Activated CD8-positive, alpha-beta T cell treated with anti-CD3 and anti-CD28 coated beads, Interleukin-2, amount 10 ng/mL, durations not matched to agents 7 days and 5 days (primary cell): ENCODE measurements at regions not wholly inside any gene's neighbourhood (a gene's known extent, or its start where the extent isn't known, plus 50 kb on each side); places are given as distances from the start of the nearest gene placed in this dataset.

Experiments used
- ATAC-seq: fragments of 150-1000 bp; cut with Tn5 transposase; one replicate; pipeline ENCODE4 v1.10.0; 2021; ENCODE audit warnings: moderate library complexity
- CTCF ChIA-PET: fragments of 350-600 bp; sonication (Branson Sonifier 250); formaldehyde crosslinking; loops from one replicate; lab custom pipeline; 2021; ENCODE audit warnings: antibody characterized with exemption; lab: Charles Lee
- POLR2A ChIA-PET: fragments of 350-600 bp; sonication (Branson Sonifier 250); formaldehyde crosslinking; loops from one replicate; lab custom pipeline; 2021; ENCODE audit warnings: antibody characterized with exemption; lab: Charles Lee
- DNase-seq: peaks from one replicate; pipeline ENCODE4 v3.0.0-alpha.2; 2020
- H3K27ac Mint-ChIP-seq: one replicate; pipeline ENCODE4 v1.8.0; 2021; ENCODE audit warnings: mild to moderate bottlenecking, mixed read lengths
- H3K27me3 Mint-ChIP-seq: one replicate; pipeline ENCODE4 v1.8.0; 2021; ENCODE audit warnings: low read depth, mixed read lengths
- H3K36me3 Mint-ChIP-seq: one replicate; pipeline ENCODE4 v1.8.0; 2021; ENCODE audit warnings: low read depth, mixed read lengths
- H3K4me1 Mint-ChIP-seq: one replicate; pipeline ENCODE4 v1.8.0; 2021; ENCODE audit warnings: low read depth, mixed read lengths
- H3K4me3 Mint-ChIP-seq: one replicate; pipeline ENCODE4 v1.8.0; 2021; ENCODE audit warnings: mild to moderate bottlenecking, mixed read lengths
- H3K9me3 Mint-ChIP-seq: one replicate; pipeline ENCODE4 v1.8.0; 2022; ENCODE audit warnings: mixed read lengths; ENCODE audit not compliant: insufficient read depth

DNA sequence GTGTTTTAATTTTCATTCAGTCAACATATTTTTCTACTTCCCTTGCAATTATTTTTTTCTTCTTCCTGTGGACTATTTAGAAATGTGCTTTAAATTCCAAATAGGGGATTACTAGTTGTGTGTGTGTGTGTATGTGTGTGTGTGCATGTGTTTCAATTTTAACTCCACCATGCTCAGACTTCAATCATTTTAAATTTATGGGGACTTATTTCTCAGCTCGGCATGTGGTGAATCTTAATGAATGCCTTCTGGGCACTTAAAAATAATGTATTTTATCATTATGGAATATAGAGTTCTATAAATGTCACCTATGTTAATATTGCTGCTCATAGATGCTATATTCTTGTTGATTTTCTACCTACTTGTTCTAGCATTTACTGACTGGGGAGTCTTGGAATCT, 465.6 kb upstream of the PRKX start:
- no peaks in the 10 kb centered on the region for H3K36me3 Mint-ChIP-seq
- CTCF ChIA-PET = no interaction called here
- POLR2A ChIA-PET = no interaction called here
- H3K27ac Mint-ChIP-seq = no peak overlapping the region
- H3K4me3 Mint-ChIP-seq = no peak overlapping the region
- H3K4me1 Mint-ChIP-seq = no peaks in the 10 kb centered on the region
- no peaks in the 10 kb centered on the region for H3K9me3 Mint-ChIP-seq
- no peak for ATAC-seq
- DNase-seq = no peak
- no peaks in the 10 kb centered on the region for H3K27me3 Mint-ChIP-seq

DNA sequence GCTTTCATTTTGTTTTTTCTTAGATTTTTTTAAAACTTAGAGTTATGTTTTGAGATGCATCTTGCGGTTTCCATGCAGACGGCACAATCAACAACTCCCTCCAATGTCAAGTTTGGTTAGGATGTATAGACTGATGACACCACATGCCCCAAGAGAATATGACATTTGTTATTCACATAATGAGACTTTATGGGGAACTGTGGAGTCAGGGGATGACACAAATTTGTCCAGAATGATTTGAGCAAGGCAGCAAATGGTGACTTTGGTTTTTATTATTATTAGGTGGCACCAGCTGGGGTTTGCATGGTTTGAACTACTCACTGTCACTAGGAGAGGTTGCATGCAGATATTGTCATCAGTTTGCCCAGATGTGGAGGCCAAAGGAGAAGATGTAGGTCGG, 461.8 kb upstream of the PRKX start:
- H3K9me3 Mint-ChIP-seq = no peaks in the 10 kb centered on the region
- no peak overlapping the region for H3K4me3 Mint-ChIP-seq
- DNase-seq (no peak), ATAC-seq (no peak)
- POLR2A ChIA-PET = no interaction called here
- no peaks in the 10 kb centered on the region for H3K36me3 Mint-ChIP-seq
- no peaks in the 10 kb centered on the region for H3K4me1 Mint-ChIP-seq
- no peaks in the 10 kb centered on the region for H3K27me3 Mint-ChIP-seq
- CTCF ChIA-PET = no interaction called here
- H3K27ac Mint-ChIP-seq = no peak overlapping the region

DNA sequence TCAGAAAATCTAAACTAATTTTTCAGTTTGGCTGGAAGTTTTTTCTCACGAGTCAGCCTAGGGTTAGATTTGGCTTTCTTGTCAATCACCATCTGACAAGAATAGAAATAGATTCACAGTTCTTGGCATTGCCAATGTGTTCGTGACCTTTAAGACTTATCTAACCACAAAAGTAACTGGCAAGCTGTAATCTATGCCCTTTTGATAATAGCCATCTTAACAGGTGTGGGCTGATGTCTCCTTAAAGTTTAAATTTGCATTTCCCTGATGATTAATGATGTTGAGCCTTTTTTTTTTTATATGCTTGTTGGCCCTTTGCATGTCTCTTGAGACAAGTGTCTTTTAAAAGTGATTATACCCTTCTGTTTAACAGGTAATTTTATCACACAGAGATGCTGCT, 460.3 kb upstream of the PRKX start:
- H3K4me1 Mint-ChIP-seq = no peaks in the 10 kb centered on the region
- ATAC-seq (no peak), DNase-seq (no peak)
- ChIA-PET POLR2A (no interaction called here), CTCF (no interaction called here)
- no peak overlapping the region for H3K27ac Mint-ChIP-seq
- H3K4me3 Mint-ChIP-seq = no peak overlapping the region
- H3K36me3 Mint-ChIP-seq = no peaks in the 10 kb centered on the region
- no peaks in the 10 kb centered on the region for H3K9me3 Mint-ChIP-seq
- no peaks in the 10 kb centered on the region for H3K27me3 Mint-ChIP-seq

DNA sequence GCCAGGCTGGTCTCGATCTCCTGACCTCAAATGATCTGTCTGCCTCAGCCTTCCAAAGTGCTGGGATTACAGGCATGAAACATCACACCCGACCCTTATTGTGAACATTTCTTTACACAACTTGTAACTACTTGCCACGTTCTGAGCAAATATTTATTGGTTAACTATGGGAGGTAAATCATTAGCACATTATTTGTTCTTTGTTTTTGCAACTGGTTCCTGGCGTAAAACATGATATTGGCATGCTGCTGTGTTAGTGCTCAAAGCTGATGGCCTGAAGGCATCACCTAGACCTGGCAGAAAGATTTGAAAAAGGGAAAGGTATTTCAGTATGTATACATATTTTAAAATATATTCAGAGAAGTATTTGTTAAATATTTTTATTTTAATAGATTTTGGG, 438.3 kb upstream of the PRKX start:
- H3K4me1 Mint-ChIP-seq = no peaks in the 10 kb centered on the region
- H3K9me3 Mint-ChIP-seq = no peaks in the 10 kb centered on the region
- DNase-seq = no peak
- H3K4me3 Mint-ChIP-seq = no peak overlapping the region
- ChIA-PET POLR2A (no interaction called here), CTCF (no interaction called here)
- H3K36me3 Mint-ChIP-seq = no peaks in the 10 kb centered on the region
- no peaks in the 10 kb centered on the region for H3K27me3 Mint-ChIP-seq
- H3K27ac Mint-ChIP-seq = no peak overlapping the region
- ATAC-seq = no peak

DNA sequence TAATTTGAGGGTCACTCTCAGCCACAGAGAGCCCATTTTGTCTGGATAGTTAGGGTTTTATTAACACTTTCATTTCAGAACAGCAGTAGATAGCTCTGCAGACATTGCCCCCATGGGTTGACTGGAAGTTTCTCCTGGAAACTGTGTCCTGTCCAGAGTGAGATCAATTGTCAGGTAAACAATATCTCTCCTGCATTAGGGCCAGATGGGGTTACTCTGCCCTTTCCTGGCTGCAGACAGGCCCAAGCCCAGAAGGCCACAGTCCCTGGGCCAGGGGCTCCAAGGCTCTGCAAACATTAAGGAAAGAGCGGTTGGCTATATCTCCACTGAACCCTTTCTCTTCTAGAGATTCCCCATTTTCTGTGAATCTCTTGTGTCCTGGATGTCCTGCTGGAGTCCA, 436.8 kb upstream of the PRKX start:
- Mint-ChIP-seq H3K9me3 (no peaks in the 10 kb centered on the region), H3K4me1 (no peaks in the 10 kb centered on the region), H3K27me3 (no peaks in the 10 kb centered on the region), H3K36me3 (no peaks in the 10 kb centered on the region), H3K4me3 (no peak overlapping the region), H3K27ac (no peak overlapping the region)
- ATAC-seq = no peak
- POLR2A ChIA-PET = no interaction called here
- no peak for DNase-seq
- CTCF ChIA-PET = no interaction called here

DNA sequence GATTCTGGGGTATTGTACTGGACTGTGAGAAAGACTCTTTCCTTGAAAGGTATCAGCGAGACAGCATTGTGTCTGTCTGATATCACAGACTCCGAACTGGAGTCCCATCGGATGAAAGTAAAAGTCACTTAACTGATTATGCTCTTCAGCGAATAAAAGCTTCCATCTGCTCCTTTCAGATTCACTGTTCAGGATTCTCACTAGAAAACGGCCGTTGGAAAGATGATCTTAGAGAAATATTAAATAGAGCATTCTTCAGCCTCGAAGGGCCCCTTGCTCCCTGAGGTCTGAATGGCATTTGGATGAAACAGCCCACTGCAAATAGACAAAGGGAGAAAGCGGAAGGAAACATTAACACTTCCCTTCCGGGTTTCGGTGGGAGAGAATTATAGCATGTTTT, 416.2 kb upstream of the PRKX start:
- no peaks in the 10 kb centered on the region for H3K27me3 Mint-ChIP-seq
- H3K4me1 Mint-ChIP-seq = no peaks in the 10 kb centered on the region
- no peaks in the 10 kb centered on the region for H3K36me3 Mint-ChIP-seq
- no peak for DNase-seq
- H3K27ac Mint-ChIP-seq = no peak overlapping the region
- no peak overlapping the region for H3K4me3 Mint-ChIP-seq
- CTCF ChIA-PET = no interaction called here
- H3K9me3 Mint-ChIP-seq = no peaks in the 10 kb centered on the region
- POLR2A ChIA-PET = no interaction called here
- no peak for ATAC-seq

DNA sequence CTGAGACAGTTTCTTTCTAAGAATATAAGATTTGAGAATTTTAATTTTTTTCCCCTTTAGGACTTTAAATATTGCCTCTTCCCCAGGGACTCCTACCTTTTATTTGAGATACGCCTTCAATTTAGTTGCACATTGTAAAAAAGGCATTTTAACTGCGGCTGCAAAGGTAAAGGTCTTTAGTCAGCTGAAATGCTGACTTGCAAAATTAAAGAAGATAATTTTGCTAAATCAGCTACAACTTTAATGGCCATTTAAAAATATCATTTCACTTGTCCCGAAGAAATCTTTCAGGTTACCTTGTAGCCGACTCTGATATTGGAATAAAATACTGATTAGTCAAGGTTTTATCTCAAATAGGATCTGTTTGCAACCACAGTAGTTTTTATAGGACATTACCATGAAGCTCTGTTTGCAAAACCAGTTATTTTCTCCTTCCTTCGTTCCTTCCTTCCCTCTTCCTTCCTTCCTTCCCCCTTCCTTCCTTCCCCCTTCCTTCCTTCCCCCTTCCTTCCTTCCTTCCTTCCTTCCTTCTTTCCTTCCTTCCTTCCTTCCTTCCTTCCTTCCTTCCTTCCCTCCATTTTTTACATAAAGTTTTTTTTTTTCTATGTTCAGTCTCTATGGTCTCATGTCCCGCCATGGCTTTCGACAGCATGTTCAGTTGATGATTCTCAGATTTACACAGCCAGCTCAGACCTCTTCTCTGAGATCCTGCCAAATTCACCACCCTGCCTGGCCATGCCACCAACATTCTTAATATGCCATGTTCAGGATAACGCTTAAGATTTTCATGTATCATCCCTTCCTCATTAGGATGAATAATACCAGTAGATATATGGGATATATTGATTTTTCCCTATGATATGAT, 405.4 kb upstream of the PRKX start:
- H3K9me3 Mint-ChIP-seq = no peaks in the 10 kb centered on the region
- no peak for DNase-seq
- H3K36me3 Mint-ChIP-seq = no peaks in the 10 kb centered on the region
- no peak overlapping the region for H3K27ac Mint-ChIP-seq
- POLR2A ChIA-PET = no interaction called here
- no peak for ATAC-seq
- no peaks in the 10 kb centered on the region for H3K27me3 Mint-ChIP-seq
- CTCF ChIA-PET = interaction anchor here (0.6 kb wide), 1 partner anchor 957 kb away, joined by 3 read pairs; no protein-coding TSS in a partner anchor
- H3K4me3 Mint-ChIP-seq = no peak overlapping the region
- H3K4me1 Mint-ChIP-seq = no peaks in the 10 kb centered on the region

DNA sequence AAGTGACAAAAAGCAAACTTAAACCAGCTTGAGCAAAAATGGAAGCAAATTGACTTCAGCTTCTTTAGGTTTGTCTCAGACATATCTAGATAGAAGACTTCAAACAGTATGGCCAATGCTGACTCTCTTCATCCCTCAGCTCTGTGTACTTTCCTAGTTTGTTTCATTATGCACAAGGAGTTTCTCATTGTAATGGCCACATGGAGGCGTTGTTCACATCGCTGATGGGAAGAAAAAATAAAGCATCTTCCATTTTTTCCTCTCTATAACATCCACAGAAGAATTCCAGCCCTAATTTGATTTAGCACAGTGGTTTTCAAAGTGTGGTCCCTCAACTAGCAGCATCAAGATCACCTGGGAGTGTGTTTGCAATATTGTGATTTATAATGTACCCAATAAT, 397.5 kb upstream of the PRKX start:
- Mint-ChIP-seq H3K4me3 (no peak overlapping the region), H3K4me1 (no peaks in the 10 kb centered on the region), H3K36me3 (no peaks in the 10 kb centered on the region), H3K27ac (no peak overlapping the region), H3K27me3 (no peaks in the 10 kb centered on the region), H3K9me3 (no peaks in the 10 kb centered on the region)
- no peak for DNase-seq
- no peak for ATAC-seq
- POLR2A ChIA-PET = no interaction called here
- CTCF ChIA-PET = no interaction called here

DNA sequence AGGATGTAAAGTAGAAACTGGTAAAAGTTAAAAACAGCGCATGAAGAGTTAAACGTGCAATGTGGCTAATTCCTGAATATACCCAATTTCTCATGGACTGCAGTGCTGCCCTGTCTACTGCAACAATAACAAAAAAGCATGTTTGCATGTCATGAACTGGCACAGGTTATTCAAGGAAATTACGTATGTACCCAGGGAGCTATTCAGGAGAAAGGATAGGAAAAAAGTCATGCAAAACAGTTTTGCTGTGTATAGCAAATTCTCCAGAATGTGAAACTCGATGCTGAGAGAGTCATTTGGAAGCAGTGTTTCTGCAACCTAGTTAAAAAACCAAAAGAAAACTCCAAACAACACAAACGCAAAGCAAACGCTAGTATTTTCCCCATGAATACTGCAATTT, 381.5 kb upstream of the PRKX start:
- ChIA-PET CTCF (no interaction called here), POLR2A (no interaction called here)
- no peaks in the 10 kb centered on the region for H3K4me1 Mint-ChIP-seq
- no peak overlapping the region for H3K27ac Mint-ChIP-seq
- H3K4me3 Mint-ChIP-seq = no peak overlapping the region
- no peaks in the 10 kb centered on the region for H3K9me3 Mint-ChIP-seq
- ATAC-seq (no peak), DNase-seq (no peak)
- H3K27me3 Mint-ChIP-seq = no peaks in the 10 kb centered on the region
- no peaks in the 10 kb centered on the region for H3K36me3 Mint-ChIP-seq

DNA sequence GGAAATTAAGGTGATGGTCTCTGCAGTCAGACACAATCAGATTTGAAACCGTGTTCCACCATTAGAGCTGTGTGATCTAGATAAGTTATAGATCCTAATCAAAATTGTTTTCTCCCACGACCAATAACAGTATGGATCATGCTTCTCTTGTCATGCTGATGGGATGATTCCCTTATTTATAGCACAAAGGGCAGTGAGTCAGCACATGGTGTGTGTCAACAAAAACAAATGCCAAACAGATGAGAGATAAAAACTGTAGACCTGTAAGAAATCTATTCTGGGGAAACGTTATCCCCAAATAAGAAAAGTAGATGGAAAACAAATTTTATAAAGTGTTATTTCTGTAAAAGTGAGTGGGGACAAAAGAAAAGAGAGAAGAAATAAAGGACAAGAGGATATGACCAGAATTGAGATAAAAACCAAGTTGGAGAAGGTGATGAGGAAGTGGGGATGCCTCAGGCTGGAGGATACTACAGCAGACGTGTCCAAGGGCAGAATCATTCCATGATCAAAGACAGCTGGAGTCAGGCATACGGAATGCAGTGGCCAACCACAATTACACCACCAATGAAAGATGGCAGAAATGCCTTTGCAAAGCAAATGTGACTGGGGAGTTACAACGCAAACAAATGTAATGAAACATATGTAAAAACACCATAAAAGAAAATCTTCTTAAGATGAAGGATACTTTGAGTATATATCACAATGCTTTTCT, 377.8 kb upstream of the PRKX start:
- H3K27ac Mint-ChIP-seq = no peak overlapping the region
- ChIA-PET CTCF (no interaction called here), POLR2A (no interaction called here)
- H3K9me3 Mint-ChIP-seq = no peaks in the 10 kb centered on the region
- ATAC-seq (no peak), DNase-seq (no peak)
- H3K27me3 Mint-ChIP-seq = no peaks in the 10 kb centered on the region
- H3K4me1 Mint-ChIP-seq = no peaks in the 10 kb centered on the region
- no peaks in the 10 kb centered on the region for H3K36me3 Mint-ChIP-seq
- no peak overlapping the region for H3K4me3 Mint-ChIP-seq

DNA sequence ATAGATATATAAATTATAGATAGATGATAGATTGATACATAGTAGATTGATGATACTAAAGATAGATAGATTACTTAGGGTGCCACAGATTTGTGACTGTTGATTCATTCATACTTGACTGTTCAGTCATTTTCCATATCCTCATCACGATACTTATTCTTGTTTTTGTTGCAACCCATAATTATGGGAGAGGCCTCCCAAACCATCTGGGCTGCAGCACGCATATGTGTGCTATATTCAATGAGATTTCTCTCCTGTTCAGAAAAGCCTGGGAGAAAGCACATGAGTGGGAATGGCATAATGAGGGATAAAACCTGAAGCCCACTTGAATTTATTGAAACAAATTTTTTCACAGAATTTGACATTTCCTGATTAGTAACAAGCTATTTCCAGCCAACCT, 346.4 kb upstream of the PRKX start:
- ChIA-PET POLR2A (no interaction called here), CTCF (no interaction called here)
- no peak for DNase-seq
- no peaks in the 10 kb centered on the region for H3K9me3 Mint-ChIP-seq
- H3K27me3 Mint-ChIP-seq = no peaks in the 10 kb centered on the region
- H3K27ac Mint-ChIP-seq = no peak overlapping the region
- H3K36me3 Mint-ChIP-seq = no peaks in the 10 kb centered on the region
- no peaks in the 10 kb centered on the region for H3K4me1 Mint-ChIP-seq
- ATAC-seq = no peak
- H3K4me3 Mint-ChIP-seq = no peak overlapping the region

DNA sequence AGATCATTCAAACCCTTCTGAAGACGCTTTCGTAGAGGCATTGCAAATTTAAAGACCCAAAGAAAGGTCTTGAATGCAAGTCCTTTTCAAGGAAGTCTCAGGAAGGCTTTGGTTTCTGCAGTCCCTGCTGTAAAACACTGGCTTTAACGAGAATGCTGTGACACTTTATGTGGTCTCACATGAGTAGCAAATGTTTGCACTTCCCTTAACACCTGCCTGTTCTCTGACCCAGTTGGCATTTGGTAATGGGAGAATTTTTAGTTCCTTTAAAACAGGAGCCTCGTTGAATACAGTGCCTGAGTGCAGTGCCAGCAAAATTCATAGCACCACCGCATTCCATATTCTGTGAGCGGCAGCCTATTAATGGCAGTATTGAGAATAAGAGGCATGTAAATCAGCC, 330.5 kb upstream of the PRKX start:
- ATAC-seq (no peak), DNase-seq (no peak)
- CTCF ChIA-PET = no interaction called here
- POLR2A ChIA-PET = no interaction called here
- Mint-ChIP-seq H3K4me1 (no peaks in the 10 kb centered on the region), H3K9me3 (no peaks in the 10 kb centered on the region), H3K4me3 (no peak overlapping the region), H3K36me3 (no peaks in the 10 kb centered on the region), H3K27ac (no peak overlapping the region), H3K27me3 (no peaks in the 10 kb centered on the region)
